H1 (cell line): ENCODE measurements at regions not wholly inside any gene's neighbourhood (a gene's known extent, or its start where the extent isn't known, plus 50 kb on each side); places are given as distances from the start of the nearest gene placed in this dataset.

Experiments used
- CTCF ChIA-PET: fragments of 300-600 bp; sonication (Branson Sonifier 250); formaldehyde crosslinking; loops from one replicate; lab custom pipeline; 2021; ENCODE audit not compliant: partially characterized antibody; lab: Charles Lee
- POLR2A ChIA-PET: fragments of 300-600 bp; sonication (Branson Sonifier 250); formaldehyde crosslinking; loops from one replicate; lab custom pipeline; 2021; ENCODE audit warnings: inconsistent platforms; ENCODE audit not compliant: partially characterized antibody; lab: Charles Lee
- DNase-seq, 2 experiments: peaks; one replicate each; pipeline versions ENCODE4 v3.0.0 to v3.0.0-alpha.2; 2010 to 2022; ENCODE audit warnings: low spot score in 2 of 2, low read depth in 1 of 2, mixed read lengths in 1 of 2
- FAIRE-seq: peaks from 2 replicates; lab custom pipeline; 2011; peaks lifted over from hg19 to GRCh38; lab: Jason Lieb, UNC
- H2AFZ ChIP-seq: 2 replicates; pipeline ENCODE4 v1.8.1; 2012; ENCODE audit warnings: low read length, inconsistent platforms
- H2AK5ac ChIP-seq: 2 replicates; pipeline ENCODE4 v1.6.1; 2013; ENCODE audit warnings: low read depth, low read length
- H2BK120ac ChIP-seq: replicated peaks from 2 replicates; pipeline ENCODE3; 2013; ENCODE audit warnings: low read depth, low read length, inconsistent platforms
- H2BK12ac ChIP-seq: 2 replicates; pipeline ENCODE4 v1.6.1; 2013; ENCODE audit warnings: low read depth, low read length
- H2BK15ac ChIP-seq: 2 replicates; pipeline ENCODE4 v1.6.1; 2013; ENCODE audit warnings: low read length
- H2BK20ac ChIP-seq: 2 replicates; pipeline ENCODE4 v1.6.1; 2013; ENCODE audit warnings: low read length
- H2BK5ac ChIP-seq: 2 replicates; pipeline ENCODE4 v1.6.1; 2013; ENCODE audit warnings: low read depth, low read length
- H3K14ac ChIP-seq: 2 replicates; pipeline ENCODE4 v1.6.1; 2013; ENCODE audit warnings: inconsistent platforms; ENCODE audit not compliant: insufficient read length
- H3K18ac ChIP-seq: 2 replicates; pipeline ENCODE4 v1.6.1; 2013; ENCODE audit warnings: low read length; ENCODE audit errors: extremely low read depth
- H3K23ac ChIP-seq: 2 replicates; pipeline ENCODE4 v1.6.1; 2013; ENCODE audit warnings: inconsistent platforms; ENCODE audit not compliant: insufficient read length
- H3K23me2 ChIP-seq: 2 replicates; pipeline ENCODE4 v1.6.1; 2013; ENCODE audit warnings: low read depth, low read length
- H3K27ac ChIP-seq: 2 replicates; pipeline ENCODE4 v1.6.1; 2011; ENCODE audit warnings: low read depth, low read length, inconsistent platforms
- H3K27me3 ChIP-seq, 4 experiments: replicated peaks in 1 of 4; 1 replicate in 1 of 4; 2 replicates in 3 of 4; pipeline versions ENCODE4 v1.6.1 to v1.8.1; 2011 to 2013; ENCODE audit warnings: low read length in 3 of 4, mild to moderate bottlenecking in 3 of 4, inconsistent platforms in 2 of 4, mixed read lengths in 2 of 4, moderate library complexity in 1 of 4; ENCODE audit not compliant: control insufficient read depth in 3 of 4, insufficient read depth in 3 of 4; ENCODE audit errors: extremely low read depth in 1 of 4
- H3K36me3 ChIP-seq, 4 experiments: 2 replicates each; pipeline versions ENCODE4 v1.6.1 to v1.8.1; 2011 to 2013; ENCODE audit warnings: mild to moderate bottlenecking in 4 of 4, low read length in 3 of 4, moderate library complexity in 2 of 4, control low read depth in 1 of 4, inconsistent platforms in 1 of 4; ENCODE audit not compliant: insufficient read depth in 4 of 4, control insufficient read depth in 2 of 4
- H3K4ac ChIP-seq: replicated peaks from 2 replicates; pipeline ENCODE3; 2013; ENCODE audit warnings: low read length, low read depth, mixed read lengths, inconsistent platforms; ENCODE audit not compliant: insufficient read length
- H3K4me1 ChIP-seq, 4 experiments: replicated peaks in 1 of 4; 1 replicate in 1 of 4; 2 replicates in 3 of 4; pipeline versions ENCODE4 v1.6.1 to v1.8.1; 2011 to 2013; ENCODE audit warnings: low read length in 3 of 4, inconsistent platforms in 2 of 4, mixed read lengths in 1 of 4; ENCODE audit not compliant: insufficient read depth in 4 of 4, control insufficient read depth in 3 of 4
- H3K4me2 ChIP-seq, 2 experiments: 2 replicates each; pipeline versions ENCODE4 v1.6.1 to v1.8.1; 2011 to 2013; ENCODE audit warnings: low read depth in 2 of 2, low read length in 2 of 2, control low read depth in 1 of 2, inconsistent platforms in 1 of 2, mild to moderate bottlenecking in 1 of 2; ENCODE audit not compliant: insufficient read depth in 1 of 2
- H3K4me3 ChIP-seq, 4 experiments: fragments of 200-600, 300-600 bp in 1 of 4; sonication (generic), shearing (Covaris generic), sonication (Bioruptor Twin) in 1 of 4; 2 replicates each; pipeline versions ENCODE4 v1.5.1 to v1.8.1; 2011 to 2016; ENCODE audit warnings: low read length in 4 of 4, low read depth in 3 of 4, control low read depth in 2 of 4, inconsistent platforms in 2 of 4, mild to moderate bottlenecking in 2 of 4, mixed read lengths in 1 of 4, moderate library complexity in 1 of 4; ENCODE audit not compliant: insufficient read depth in 2 of 4; ENCODE audit errors: extremely low read depth in 1 of 4
- H3K56ac ChIP-seq: replicated peaks from 2 replicates; pipeline ENCODE3; 2013; ENCODE audit warnings: low read depth, mild to moderate bottlenecking, mixed read lengths, low read length, inconsistent platforms; ENCODE audit not compliant: insufficient read length
- H3K79me1 ChIP-seq: 2 replicates; pipeline ENCODE4 v1.6.1; 2013; ENCODE audit warnings: low read depth, low read length, control low read depth
- H3K79me2 ChIP-seq, 2 experiments: 2 replicates each; pipeline versions ENCODE4 v1.6.1 to v1.8.1; 2012 to 2013; ENCODE audit warnings: low read length in 2 of 2, mild to moderate bottlenecking in 2 of 2, inconsistent platforms in 1 of 2; ENCODE audit not compliant: insufficient read depth in 2 of 2, control insufficient read depth in 1 of 2
- H3K9ac ChIP-seq, 4 experiments: replicated peaks in 1 of 4; 1 replicate in 1 of 4; 2 replicates in 3 of 4; pipeline versions ENCODE4 v1.6.1 to v1.8.1; 2011 to 2013; ENCODE audit warnings: low read depth in 3 of 4, low read length in 3 of 4, control low read depth in 2 of 4, mild to moderate bottlenecking in 2 of 4, moderate library complexity in 2 of 4, inconsistent platforms in 1 of 4; ENCODE audit errors: extremely low read depth in 1 of 4
- H3K9me3 ChIP-seq, 2 experiments: 2 replicates each; pipeline versions ENCODE4 v1.6.1 to v1.8.1; 2012 to 2013; ENCODE audit warnings: mild to moderate bottlenecking in 2 of 2, moderate library complexity in 2 of 2, control low read depth in 1 of 2, inconsistent platforms in 1 of 2, low read depth in 1 of 2, low read length in 1 of 2, mixed read lengths in 1 of 2; ENCODE audit not compliant: insufficient read depth in 2 of 2
- H4K20me1 ChIP-seq, 2 experiments: replicated peaks in 1 of 2; 2 replicates each; pipeline versions ENCODE3 to v1.8.1; 2011 to 2013; ENCODE audit warnings: inconsistent platforms in 2 of 2, low read length in 2 of 2, mild to moderate bottlenecking in 1 of 2; ENCODE audit not compliant: insufficient read depth in 2 of 2, control insufficient read depth in 1 of 2
- H4K5ac ChIP-seq: 2 replicates; pipeline ENCODE4 v1.6.1; 2013; ENCODE audit warnings: low read length, low read depth, mixed read lengths, inconsistent platforms; ENCODE audit not compliant: insufficient read length
- H4K8ac ChIP-seq: 2 replicates; pipeline ENCODE4 v1.8.0; 2013; ENCODE audit warnings: mild to moderate bottlenecking, moderate library complexity, low read length, inconsistent platforms; ENCODE audit not compliant: insufficient read depth; ENCODE audit errors: extremely low read depth
- H4K91ac ChIP-seq: replicated peaks from 2 replicates; pipeline ENCODE3; 2013; ENCODE audit warnings: low read length, mixed read lengths, inconsistent platforms; ENCODE audit not compliant: insufficient read length
- RFX5 ChIP-seq: IDR thresholded peaks from 2 replicates; pipeline ENCODE4 v1.6.1; 2011; ENCODE audit warnings: low read depth, low read length, improper control_type of control experiment, borderline replicate concordance
- RNF2 ChIP-seq: fragments of 200-900, 300-1000 bp; sonication (generic); IDR thresholded peaks from 2 replicates; pipeline ENCODE4 v1.7.1; 2016; ENCODE audit warnings: borderline replicate concordance, low read depth, mild to moderate bottlenecking, antibody characterized with exemption, low read length; ENCODE audit not compliant: poor library complexity, severe bottlenecking; ENCODE audit errors: missing control alignments
- WGBS, 2 experiments: shearing (Covaris generic) in 1 of 2; methylation state at CpG; one replicate each; pipeline versions ENCODE4 v1.1.6 to v1.1.7; 2013 to 2015; ENCODE audit warnings: low lambda C conversion rate in 2 of 2, mixed read lengths in 2 of 2, inconsistent platforms in 1 of 2, low coverage in 1 of 2, missing lambda C conversion rate in 1 of 2; ENCODE audit not compliant: insufficient replicate concordance in 2 of 2, insufficient coverage in 1 of 2, insufficient read length in 1 of 2; ENCODE audit errors: extremely low coverage in 1 of 2, missing lambda C conversion rate in 1 of 2; 5-methylcytosine and 5-hydroxymethylcytosine counted together

- no peak overlapping the region for H3K23ac ChIP-seq
- no peaks in the 10 kb centered on the region for H3K79me1 ChIP-seq
These were observed 93.6 kb downstream of the CNTN3 start for GRCh38 chr3:74520895-74521294.

More at GRCh38 chr3:74520895-74521294, 93.6 kb downstream of the CNTN3 start:
- Histone ChIP-seq H3K23me2 (no peaks in the 10 kb centered on the region), H3K9ac (no peak overlapping the region), H3K27me3 (no peaks in the 10 kb centered on the region), H3K27ac (no peak overlapping the region), H3K14ac (no peak overlapping the region), H3K18ac (no peak overlapping the region), H3K4me3 (no peak overlapping the region), H4K20me1 (no peaks in the 10 kb centered on the region), H2BK15ac (no peak overlapping the region), H3K79me2 (no peaks in the 10 kb centered on the region), H3K56ac (no peak overlapping the region)
- FAIRE-seq = no peak
- TF ChIP-seq RNF2 (no peak), RFX5 (peak; percentile 26; the same call in 1 of the 2 replicates)
- TF ChIP-seq, all 59 proteins: peak for 1
- DNase-seq = no peak
- Histone ChIP-seq H4K91ac (no peak overlapping the region), H3K4ac (no peak overlapping the region), H2BK20ac (no peak overlapping the region), H2AK5ac (no peak overlapping the region), H3K9me3 (no peaks in the 10 kb centered on the region), H2BK12ac (no peak overlapping the region), H2BK5ac (no peak overlapping the region), H2BK120ac (no peak overlapping the region), H3K4me2 (no peak overlapping the region), H4K5ac (no peak overlapping the region), H3K36me3 (no peaks in the 10 kb centered on the region), H2AFZ (no peak overlapping the region), H4K8ac (no peak overlapping the region), H3K4me1 (no peaks in the 10 kb centered on the region)
- ChIA-PET CTCF (no interaction called here), POLR2A (no interaction called here)
- 86% methylated on average over 3 of the region's 3 CpGs; no CpG with 5 or more reads in 1 of the 2 experiments for WGBS, 2 experiments
